ENCODE measurements at regions not wholly inside any gene's neighbourhood (a gene's known extent, or its start where the extent isn't known, plus 50 kb on each side); places are given as distances from the start of the nearest gene placed in this dataset.

- no peak overlapping the region for H3K4me3 ChIP-seq (ENCODE audit: low read depth, low read length)
- no peak for DNase-seq (ENCODE audit: low read depth)
- no peak for TF ChIP-seq CTCF (IDR thresholded peaks at IDR 0.05; ENCODE audit: insufficient read depth, low read length)
Observed at GRCh38 chr6:74768738-74769137, 437.1 kb downstream of the COL12A1 start.

GRCh38 chr6:74768120-74768519, 437.7 kb downstream of the COL12A1 start:
- TF ChIP-seq CTCF (IDR thresholded peaks at IDR 0.05; ENCODE audit: insufficient read depth, low read length), result no peak
- DNase-seq (ENCODE audit: low read depth), result peak; percentile 21
- no peak overlapping the region for H3K4me3 ChIP-seq (ENCODE audit: low read depth, low read length)

- no peak for TF ChIP-seq CTCF (IDR thresholded peaks at IDR 0.05; ENCODE audit: insufficient read depth, low read length)
- H3K4me3 ChIP-seq (ENCODE audit: low read depth, low read length), result no peak overlapping the region
- no peak for DNase-seq (ENCODE audit: low read depth)
Observed at GRCh38 chr6:74765486-74765885, 440.4 kb downstream of the COL12A1 start.

- no peak for DNase-seq (ENCODE audit: low read depth)
- H3K4me3 ChIP-seq (ENCODE audit: low read depth, low read length), result no peak overlapping the region
- TF ChIP-seq CTCF (IDR thresholded peaks at IDR 0.05; ENCODE audit: insufficient read depth, low read length), result no peak
Observed at GRCh38 chr6:74764486-74764885, 441.4 kb downstream of the COL12A1 start.

- no peak for DNase-seq (ENCODE audit: low read depth)
- H3K4me3 ChIP-seq (ENCODE audit: low read depth, low read length), result no peak overlapping the region
- no peak for TF ChIP-seq CTCF (IDR thresholded peaks at IDR 0.05; ENCODE audit: insufficient read depth, low read length)
Observed at GRCh38 chr6:74762841-74763240, 443.0 kb downstream of the COL12A1 start.

GRCh38 chr6:74757813-74758212, 448.0 kb downstream of the COL12A1 start:
- TF ChIP-seq CTCF (IDR thresholded peaks at IDR 0.05; ENCODE audit: insufficient read depth, low read length), result no peak
- DNase-seq (ENCODE audit: low read depth), result no peak
- H3K4me3 ChIP-seq (ENCODE audit: low read depth, low read length), result no peak overlapping the region

GRCh38 chr6:74756923-74757322, 448.9 kb downstream of the COL12A1 start:
- H3K4me3 ChIP-seq (ENCODE audit: low read depth, low read length), result no peak overlapping the region
- DNase-seq (ENCODE audit: low read depth), result no peak
- no peak for TF ChIP-seq CTCF (IDR thresholded peaks at IDR 0.05; ENCODE audit: insufficient read depth, low read length)

Data from fibroblast of the aortic adventitia (primary cell).